ENCODE measurements at regions not wholly inside any gene's neighbourhood (a gene's known extent, or its start where the extent isn't known, plus 50 kb on each side); places are given as distances from the start of the nearest gene placed in this dataset.

DNA sequence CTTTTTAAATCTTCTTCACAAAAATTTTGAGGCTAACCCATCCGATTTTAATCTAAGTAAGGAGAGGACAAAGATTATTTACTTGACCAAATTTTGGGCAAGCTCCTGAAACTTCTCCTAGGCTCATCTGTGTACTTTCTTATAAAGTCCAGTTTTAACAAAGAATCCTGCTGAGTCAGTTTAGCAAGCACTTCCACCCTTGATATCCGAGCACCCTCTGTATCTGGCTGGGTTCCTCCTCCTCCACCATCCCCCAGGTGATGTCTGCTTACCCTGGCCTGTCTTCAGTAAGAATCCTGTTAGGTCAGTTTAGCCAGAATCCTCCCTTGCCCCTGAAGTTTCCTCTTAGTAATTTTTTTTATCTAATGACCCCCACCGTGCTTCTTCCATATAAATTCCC lies 140.5 kb downstream of the PHLDA1 start:
- TF ChIP-seq EZH2 (IDR thresholded peaks at IDR 0.05; ENCODE audit: insufficient read depth, poor library complexity, severe bottlenecking) (no peak), EZH2phosphoT487 (IDR thresholded peaks at IDR 0.05; ENCODE audit: insufficient read depth, low read depth) (no peak)
